C4-2B (cell line): ENCODE measurements at regions not wholly inside any gene's neighbourhood (a gene's known extent, or its start where the extent isn't known, plus 50 kb on each side); places are given as distances from the start of the nearest gene placed in this dataset.

Experiments used
- H3K27ac ChIP-seq: fragments of 450-650 bp; 2 replicates; pipeline ENCODE4 v1.5.1; 2017
- ZFX ChIP-seq: fragments of 450-650 bp; IDR thresholded peaks from 2 replicates; pipeline ENCODE4 v1.6.1; 2017
- TF ChIP-seq, protein P1 (sequence below): fragments of 450-650 bp; conservative IDR thresholded peaks from 2 replicates; pipeline ENCODE4 v1.5.1; 2017; ENCODE audit warnings: mild to moderate bottlenecking

DNA sequence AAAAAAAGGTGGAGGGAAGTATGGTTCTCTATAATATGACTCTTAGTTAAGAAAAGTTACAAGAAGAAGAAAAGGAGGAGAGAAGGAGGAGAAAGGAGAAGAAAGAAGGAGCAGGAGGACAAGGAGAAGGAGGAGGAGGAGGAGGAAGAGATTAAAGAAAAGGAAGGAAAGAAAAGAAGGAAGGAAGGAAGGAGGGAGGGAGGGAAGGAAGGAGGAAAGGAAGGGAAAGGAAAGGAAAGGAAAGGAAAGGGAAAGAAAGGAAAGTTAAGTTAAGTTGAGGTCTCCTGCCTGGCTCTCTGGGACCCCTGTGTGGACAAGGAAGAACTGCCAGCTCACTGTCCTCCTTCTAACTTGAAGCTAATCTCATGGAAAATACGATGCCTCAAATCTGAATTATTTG lies 429.5 kb downstream of the TSHZ3 start:
- TF ChIP-seq ZFX = no peak
- TF ChIP-seq, protein P1, sequence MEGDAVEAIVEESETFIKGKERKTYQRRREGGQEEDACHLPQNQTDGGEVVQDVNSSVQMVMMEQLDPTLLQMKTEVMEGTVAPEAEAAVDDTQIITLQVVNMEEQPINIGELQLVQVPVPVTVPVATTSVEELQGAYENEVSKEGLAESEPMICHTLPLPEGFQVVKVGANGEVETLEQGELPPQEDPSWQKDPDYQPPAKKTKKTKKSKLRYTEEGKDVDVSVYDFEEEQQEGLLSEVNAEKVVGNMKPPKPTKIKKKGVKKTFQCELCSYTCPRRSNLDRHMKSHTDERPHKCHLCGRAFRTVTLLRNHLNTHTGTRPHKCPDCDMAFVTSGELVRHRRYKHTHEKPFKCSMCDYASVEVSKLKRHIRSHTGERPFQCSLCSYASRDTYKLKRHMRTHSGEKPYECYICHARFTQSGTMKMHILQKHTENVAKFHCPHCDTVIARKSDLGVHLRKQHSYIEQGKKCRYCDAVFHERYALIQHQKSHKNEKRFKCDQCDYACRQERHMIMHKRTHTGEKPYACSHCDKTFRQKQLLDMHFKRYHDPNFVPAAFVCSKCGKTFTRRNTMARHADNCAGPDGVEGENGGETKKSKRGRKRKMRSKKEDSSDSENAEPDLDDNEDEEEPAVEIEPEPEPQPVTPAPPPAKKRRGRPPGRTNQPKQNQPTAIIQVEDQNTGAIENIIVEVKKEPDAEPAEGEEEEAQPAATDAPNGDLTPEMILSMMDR = no peak
- no peak overlapping the region for H3K27ac ChIP-seq

GRCh38 chr19:30916238-30916637 lies 433.0 kb downstream of the TSHZ3 start:
- TF ChIP-seq ZFX = no peak
- TF ChIP-seq, protein P1 = no peak
- no peak overlapping the region for H3K27ac ChIP-seq

GRCh38 chr19:30911491-30911890 lies 437.7 kb downstream of the TSHZ3 start:
- no peak overlapping the region for H3K27ac ChIP-seq
- TF ChIP-seq ZFX = no peak
- TF ChIP-seq, protein P1 = no peak

DNA sequence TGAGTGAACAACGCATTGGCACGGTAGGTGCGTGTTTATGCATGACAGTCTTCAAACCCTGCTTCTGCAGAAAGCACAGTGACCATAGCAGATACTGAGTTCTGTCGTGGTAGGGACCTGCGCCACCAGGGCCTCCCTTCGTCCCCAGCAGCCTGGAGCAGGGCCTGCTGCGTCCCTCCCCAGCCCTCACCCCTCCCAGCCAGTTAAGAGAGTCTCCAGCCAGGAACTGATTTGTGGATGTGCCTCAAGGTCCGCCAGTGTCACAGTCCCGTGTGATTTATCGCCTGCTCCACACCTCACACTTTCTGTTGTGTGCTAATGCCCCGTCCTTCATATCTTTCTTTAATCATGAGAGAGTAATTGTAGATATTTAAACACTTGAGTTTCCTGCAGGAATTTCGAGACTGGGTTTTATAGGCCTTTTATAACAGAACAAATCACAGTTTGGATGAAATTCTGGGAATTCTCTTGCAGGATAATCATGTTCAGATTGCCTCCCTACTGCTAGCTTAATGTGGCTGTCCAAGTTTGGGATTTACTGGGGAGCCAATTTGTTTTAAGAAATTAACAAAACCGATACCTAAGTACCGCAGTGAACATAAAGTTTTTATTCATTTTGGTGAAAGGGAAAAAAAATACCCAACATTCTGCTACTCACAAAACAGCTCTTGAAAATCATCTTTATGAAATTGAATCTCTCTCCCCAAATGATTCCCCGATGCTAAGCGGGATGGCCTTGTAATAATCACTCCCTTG lies 438.6 kb downstream of the TSHZ3 start:
- TF ChIP-seq, protein P1 = no peak
- no peak for TF ChIP-seq ZFX
- H3K27ac ChIP-seq = no peak overlapping the region

GRCh38 chr19:30909216-30909615 lies 440.0 kb downstream of the TSHZ3 start:
- no peak overlapping the region for H3K27ac ChIP-seq
- TF ChIP-seq, protein P1 = no peak
- no peak for TF ChIP-seq ZFX

GRCh38 chr19:30908262-30908771 lies 440.9 kb downstream of the TSHZ3 start:
- TF ChIP-seq ZFX = no peak
- TF ChIP-seq, protein P1 = no peak
- H3K27ac ChIP-seq = no peak overlapping the region

GRCh38 chr19:30906871-30907270 lies 442.4 kb downstream of the TSHZ3 start:
- H3K27ac ChIP-seq = no peak overlapping the region
- no peak for TF ChIP-seq ZFX
- TF ChIP-seq, protein P1 = no peak
